IMR-90 (cell line): ENCODE measurements at regions not wholly inside any gene's neighbourhood (a gene's known extent, or its start where the extent isn't known, plus 50 kb on each side); places are given as distances from the start of the nearest gene placed in this dataset.
A peak's percentile ranks its signal among the peaks of the same experiment; 100 is the strongest.

Experiments
- ATAC-seq: fragments of 200-7000 bp; cut with Tn5 transposase; 2 replicates; pipeline ENCODE4 v1.9.1; 2020; ENCODE audit warnings: low read depth, mild to moderate bottlenecking, moderate library complexity
- BruUV-seq: library from RNA; stranded (reverse); fragments of 400-500 nt; replicated peaks from 2 replicates; lab custom pipeline; 2021; lab: Mats Ljungman, UMichigan
- CTCF ChIA-PET: fragments of 300-600 bp; formaldehyde crosslinking; extraction: SDS; loops from one replicate; lab custom pipeline; 2021; ENCODE audit warnings: antibody characterized with exemption; lab: Yijun Ruan, JAX
- POLR2A ChIA-PET: fragments of 300-600 bp; sonication (Branson Sonifier 250); formaldehyde crosslinking; loops from one replicate; lab custom pipeline; 2022; ENCODE audit warnings: antibody characterized with exemption; ENCODE audit not compliant: unreplicated experiment; lab: Charles Lee
- DNase-seq: peaks from one replicate; pipeline ENCODE4 v3.0.0; 2013
- H2AFZ ChIP-seq: replicated peaks from 2 replicates; pipeline ENCODE3; 2013; ENCODE audit warnings: low read length, mild to moderate bottlenecking; ENCODE audit not compliant: poor library complexity
- H2AK5ac ChIP-seq: 2 replicates; pipeline ENCODE4 v1.6.1; 2013; ENCODE audit warnings: low read depth, low read length, inconsistent platforms
- H2AK9ac ChIP-seq: replicated peaks from 2 replicates; pipeline ENCODE3; 2013; ENCODE audit warnings: mild to moderate bottlenecking, low read depth, low read length, moderate library complexity; ENCODE audit not compliant: poor library complexity
- H2BK120ac ChIP-seq: 2 replicates; pipeline ENCODE4 v1.6.1; 2013; ENCODE audit warnings: low read depth, low read length, inconsistent platforms
- H2BK15ac ChIP-seq: 3 replicates; pipeline ENCODE4 v1.6.1; 2013; ENCODE audit warnings: low read depth, low read length, inconsistent platforms
- H2BK20ac ChIP-seq: 2 replicates; pipeline ENCODE4 v1.6.1; 2013; ENCODE audit warnings: low read depth, mild to moderate bottlenecking, inconsistent platforms, low read length, moderate library complexity
- H2BK5ac ChIP-seq: 2 replicates; pipeline ENCODE4 v1.6.1; 2013; ENCODE audit warnings: mild to moderate bottlenecking, low read depth, low read length, inconsistent platforms; ENCODE audit not compliant: poor library complexity, severe bottlenecking
- H3K14ac ChIP-seq: replicated peaks from 2 replicates; pipeline ENCODE4 v1.6.1; 2013; ENCODE audit warnings: low read depth, low read length, inconsistent platforms
- H3K18ac ChIP-seq: 2 replicates; pipeline ENCODE4 v1.6.1; 2013; ENCODE audit warnings: low read depth, low read length, control low read depth
- H3K23ac ChIP-seq: 2 replicates; pipeline ENCODE4 v1.6.1; 2013; ENCODE audit warnings: low read depth, low read length, inconsistent platforms
- H3K27ac ChIP-seq: 2 replicates; pipeline ENCODE4 v1.5.1; 2013; ENCODE audit warnings: mild to moderate bottlenecking, control low read depth, low read length; ENCODE audit not compliant: insufficient read depth
- H3K27me3 ChIP-seq: 2 replicates; pipeline ENCODE4 v1.6.1; 2013; ENCODE audit warnings: low read length; ENCODE audit not compliant: control insufficient read depth, insufficient read depth
- H3K36me3 ChIP-seq: 2 replicates; pipeline ENCODE4 v1.6.1; 2013; ENCODE audit warnings: low read length, mixed read lengths; ENCODE audit not compliant: control insufficient read depth, insufficient read depth
- H3K4ac ChIP-seq: 2 replicates; pipeline ENCODE4 v1.6.1; 2013; ENCODE audit warnings: low read depth, low read length, inconsistent platforms
- H3K4me1 ChIP-seq: 2 replicates; pipeline ENCODE4 v1.6.1; 2013; ENCODE audit warnings: low read length, mixed read lengths; ENCODE audit not compliant: control insufficient read depth, insufficient read depth
- H3K4me2 ChIP-seq: 2 replicates; pipeline ENCODE4 v1.6.1; 2013; ENCODE audit warnings: low read depth, mild to moderate bottlenecking, control low read depth, low read length, moderate library complexity
- H3K4me3 ChIP-seq: 2 replicates; pipeline ENCODE4 v1.5.1; 2013; ENCODE audit warnings: low read depth, mild to moderate bottlenecking, control low read depth, low read length, moderate library complexity; ENCODE audit not compliant: insufficient read depth
- H3K56ac ChIP-seq: 2 replicates; pipeline ENCODE4 v1.6.1; 2013; ENCODE audit warnings: low read length, inconsistent platforms; ENCODE audit not compliant: insufficient read depth; ENCODE audit errors: extremely low read depth
- H3K79me1 ChIP-seq, 2 experiments: 2 replicates each; pipeline ENCODE4 v1.6.1; 2013; ENCODE audit warnings: low read length in 2 of 2, inconsistent platforms in 1 of 2, low read depth in 1 of 2
- H3K9ac ChIP-seq: 2 replicates; pipeline ENCODE4 v1.6.1; 2013; ENCODE audit warnings: low read depth, low read length, control low read depth
- H3K9me1 ChIP-seq: 2 replicates; pipeline ENCODE4 v1.6.1; 2013; ENCODE audit warnings: low read length, inconsistent platforms; ENCODE audit not compliant: insufficient read depth
- H3K9me3 ChIP-seq: 2 replicates; pipeline ENCODE4 v1.6.1; 2013; ENCODE audit warnings: low read length; ENCODE audit not compliant: control insufficient read depth, insufficient read depth
- H4K20me1 ChIP-seq: 2 replicates; pipeline ENCODE4 v1.6.1; 2013; ENCODE audit warnings: low read length, inconsistent platforms; ENCODE audit not compliant: insufficient read depth
- H4K5ac ChIP-seq: 2 replicates; pipeline ENCODE4 v1.6.1; 2013; ENCODE audit warnings: mild to moderate bottlenecking, low read depth, low read length, control low read depth
- H4K8ac ChIP-seq, 2 experiments: 2 replicates each; pipeline ENCODE4 v1.6.1; 2013; ENCODE audit warnings: low read depth in 2 of 2, low read length in 2 of 2, control low read depth in 1 of 2, inconsistent platforms in 1 of 2
- H4K91ac ChIP-seq: 2 replicates; pipeline ENCODE4 v1.6.1; 2013; ENCODE audit warnings: low read depth, low read length, inconsistent platforms; ENCODE audit not compliant: insufficient read depth
- FOS ChIP-seq: fragments of 150-350 bp; IDR thresholded peaks from 2 replicates; pipeline ENCODE4 v1.6.1; 2016; ENCODE audit warnings: low read depth, low read length
- MAFK ChIP-seq: IDR thresholded peaks from 2 replicates; pipeline ENCODE4 v1.6.1; 2012; ENCODE audit warnings: low read depth, low read length, improper control_type of control experiment
- MAZ ChIP-seq: IDR thresholded peaks from 2 replicates; pipeline ENCODE4 v1.6.1; 2012; ENCODE audit warnings: low read depth, mild to moderate bottlenecking, low read length, improper control_type of control experiment, moderate library complexity, borderline replicate concordance
- POLR2A ChIP-seq: IDR thresholded peaks from 2 replicates; pipeline ENCODE4 v1.6.1; 2012; ENCODE audit warnings: mild to moderate bottlenecking, low read depth, low read length
- RCOR1 ChIP-seq: IDR thresholded peaks from 2 replicates; pipeline ENCODE4 v1.6.1; 2012; ENCODE audit warnings: mild to moderate bottlenecking, low read length, improper control_type of control experiment; ENCODE audit not compliant: insufficient replicate concordance
- SMC3 ChIP-seq: fragments of 150-350 bp; IDR thresholded peaks from 2 replicates; pipeline ENCODE4 v1.6.1; 2016; ENCODE audit warnings: low read depth, mild to moderate bottlenecking, antibody characterized with exemption, low read length, moderate library complexity
- WGBS, 2 experiments: methylation state at CpG; one replicate each; pipeline versions ENCODE4 v1.1.5 to v1.1.7; 2013; ENCODE audit warnings: missing lambda C conversion rate in 2 of 2; ENCODE audit not compliant: insufficient read length in 1 of 2; ENCODE audit errors: extremely low coverage in 2 of 2; 5-methylcytosine and 5-hydroxymethylcytosine counted together
- dilution Hi-C: fragments of 300-500 bp; cut with HindIII; formaldehyde crosslinking; loops from one replicate; pipeline ENCODE4 v1.14.3; 2018; ENCODE audit warnings: low sequenced_read_pairs; ENCODE audit not compliant: unreplicated experiment
- in situ Hi-C: fragments of 300-500 bp; cut with MboI; formaldehyde crosslinking; loops from 3 replicates; pipeline ENCODE4 v1.14.3; 2019; ENCODE audit warnings: low sequenced_read_pairs, inconsistent platforms, mixed read lengths
- intact Hi-C: fragments of 100-400 bp; cut with micrococcal nuclease; formaldehyde crosslinking; loops from 2 replicates; pipeline ENCODE4 v1.10.0; 2022
- TF ChIP-seq, protein P1 (sequence below): fragments of 150-350 bp; IDR thresholded peaks from 2 replicates; pipeline ENCODE4 v1.6.1; 2017; ENCODE audit warnings: mild to moderate bottlenecking, antibody characterized with exemption, low read length, low read depth

DNA sequence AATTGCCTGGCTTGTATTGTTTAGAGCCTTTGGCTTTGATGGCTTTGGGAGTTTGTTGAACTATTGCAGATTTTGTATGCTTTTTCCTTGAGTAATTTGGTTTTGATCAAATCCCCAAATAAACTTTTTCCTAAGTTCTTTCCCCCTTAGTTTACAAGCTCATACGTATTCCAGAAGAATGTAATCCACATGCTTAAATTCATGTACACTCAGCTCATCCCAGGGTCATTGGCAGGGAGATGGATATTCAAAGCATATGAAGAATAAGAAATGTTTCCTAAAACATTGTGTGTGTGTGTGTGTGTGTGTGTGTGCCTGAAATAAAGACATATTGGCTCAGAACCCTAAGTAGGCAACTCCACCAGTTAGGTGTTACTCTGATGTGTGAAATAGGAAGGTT, 89.4 kb downstream of the TMEM30B start:
- H2BK15ac ChIP-seq: 0 out of 3 replicates have a peak overlapping the region, but pooled peaks have one; percentile 88
- H3K4me3 ChIP-seq: no peak overlapping the region
- H3K9ac ChIP-seq: no peak overlapping the region
- H3K4ac ChIP-seq: no peak overlapping the region; the same call in 1 of the 2 replicates
- H3K9me3 ChIP-seq: no peaks in the 10 kb centered on the region
- H4K5ac ChIP-seq: peak overlapping the region; percentile 45; the same call in 1 of the 2 replicates
- H3K79me1 ChIP-seq: no peaks in the 10 kb centered on the region
- no peak overlapping the region for H3K56ac ChIP-seq
- H4K20me1 ChIP-seq: no peaks in the 10 kb centered on the region
- no peak for TF ChIP-seq FOS
- TF ChIP-seq MAZ: no peak
- no peak for TF ChIP-seq MAFK
- no peak for TF ChIP-seq SMC3
- TF ChIP-seq POLR2A: no peak
- TF ChIP-seq, protein P1, sequence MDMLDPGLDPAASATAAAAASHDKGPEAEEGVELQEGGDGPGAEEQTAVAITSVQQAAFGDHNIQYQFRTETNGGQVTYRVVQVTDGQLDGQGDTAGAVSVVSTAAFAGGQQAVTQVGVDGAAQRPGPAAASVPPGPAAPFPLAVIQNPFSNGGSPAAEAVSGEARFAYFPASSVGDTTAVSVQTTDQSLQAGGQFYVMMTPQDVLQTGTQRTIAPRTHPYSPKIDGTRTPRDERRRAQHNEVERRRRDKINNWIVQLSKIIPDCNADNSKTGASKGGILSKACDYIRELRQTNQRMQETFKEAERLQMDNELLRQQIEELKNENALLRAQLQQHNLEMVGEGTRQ: no peak
- TF ChIP-seq RCOR1: no peak
- peaks cover 22% of the 10 kb centered on the region for H3K4me1 ChIP-seq
- H3K23ac ChIP-seq: no peak overlapping the region
- ChIA-PET POLR2A (no interaction called here), CTCF (no interaction called here)
- in situ Hi-C loops (no loop called here), dilution Hi-C loops (no loop called here), intact Hi-C loops (no loop called here)
- H2BK5ac ChIP-seq: peak overlapping the region; percentile 52
- H3K18ac ChIP-seq: peak overlapping the region; percentile 21; the same call in 1 of the 2 replicates
- WGBS, 2 experiments: no CpG with 5 or more reads among the region's 1 CpG
- no TSS peak for BruUV-seq
- DNase-seq (no peak), ATAC-seq (no peak)
- H2BK20ac ChIP-seq: peak overlapping the region; percentile 55; the same call in 1 of the 2 replicates
- H2AK5ac ChIP-seq: no peak overlapping the region
- H3K27me3 ChIP-seq: no peaks in the 10 kb centered on the region
- H2BK120ac ChIP-seq: peak overlapping the region; percentile 17; the same call in 1 of the 2 replicates
- 0 out of 4 replicates have a peak overlapping the region, but pooled peaks of 1 of the 2 experiments have one; percentile 25 for H4K8ac ChIP-seq
- H3K14ac ChIP-seq: no peak overlapping the region
- H3K4me2 ChIP-seq: no peak overlapping the region
- no peak overlapping the region for H3K27ac ChIP-seq
- H3K36me3 ChIP-seq: no peaks in the 10 kb centered on the region
- peak overlapping the region; percentile 49 for H4K91ac ChIP-seq
- H2AK9ac ChIP-seq: no peak overlapping the region
- H3K9me1 ChIP-seq: peaks cover 13% of the 10 kb centered on the region
- no peak overlapping the region for H2AFZ ChIP-seq
